ENCODE measurements at regions not wholly inside any gene's neighbourhood (a gene's known extent, or its start where the extent isn't known, plus 50 kb on each side); places are given as distances from the start of the nearest gene placed in this dataset.
"Not testable (repeated sequence)": the region's sequence is repeated elsewhere in the genome, so short reads cannot be mapped to it uniquely, and the experiment has no call there.

DNA sequence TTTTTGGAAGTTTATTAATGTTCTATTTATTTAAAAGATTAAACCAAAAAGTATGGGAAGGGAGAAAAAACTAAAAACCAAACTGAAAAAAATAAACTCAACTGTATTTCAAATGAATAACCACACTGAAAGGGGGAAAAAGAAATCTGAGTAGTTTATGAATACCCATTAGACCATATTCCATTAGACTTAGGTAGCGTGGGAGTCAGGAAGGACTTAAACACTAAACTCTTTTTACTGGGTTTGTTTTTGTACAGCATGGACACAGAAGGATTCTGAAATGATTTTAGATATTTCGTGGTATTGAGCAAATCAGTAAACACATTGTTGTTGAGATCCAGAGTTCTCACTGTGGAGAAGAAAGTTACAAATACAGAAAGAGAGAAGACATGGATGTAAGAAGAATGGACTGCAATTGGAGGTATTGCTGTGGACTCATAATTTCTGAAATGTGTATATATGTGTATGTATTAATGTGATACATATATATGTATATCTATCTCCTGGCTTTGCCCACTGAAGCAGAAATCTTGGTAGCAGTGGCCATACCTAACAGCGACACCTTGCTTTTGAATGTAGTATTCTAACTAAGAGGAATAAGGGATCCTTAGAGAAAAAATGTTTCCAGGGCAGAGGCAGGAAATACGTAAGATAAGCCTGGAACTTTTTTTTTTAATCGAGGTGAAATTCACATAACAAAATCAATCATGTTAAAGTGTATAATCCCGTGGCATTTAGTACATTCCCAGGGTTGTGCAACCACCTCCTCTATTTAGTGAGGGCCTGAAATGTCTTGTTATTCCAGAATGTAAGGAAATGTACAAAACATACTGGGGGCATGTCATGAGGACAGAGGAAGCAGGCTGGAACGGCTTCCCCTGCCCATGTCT lies 228.8 kb downstream of the SMARCA2 start:
- DNase-seq (ENCODE audit: low spot score), result no peak

- no peak for DNase-seq (ENCODE audit: low spot score)
Observed at GRCh38 chr9:2247340-2247739, 232.2 kb downstream of the SMARCA2 start.

DNA sequence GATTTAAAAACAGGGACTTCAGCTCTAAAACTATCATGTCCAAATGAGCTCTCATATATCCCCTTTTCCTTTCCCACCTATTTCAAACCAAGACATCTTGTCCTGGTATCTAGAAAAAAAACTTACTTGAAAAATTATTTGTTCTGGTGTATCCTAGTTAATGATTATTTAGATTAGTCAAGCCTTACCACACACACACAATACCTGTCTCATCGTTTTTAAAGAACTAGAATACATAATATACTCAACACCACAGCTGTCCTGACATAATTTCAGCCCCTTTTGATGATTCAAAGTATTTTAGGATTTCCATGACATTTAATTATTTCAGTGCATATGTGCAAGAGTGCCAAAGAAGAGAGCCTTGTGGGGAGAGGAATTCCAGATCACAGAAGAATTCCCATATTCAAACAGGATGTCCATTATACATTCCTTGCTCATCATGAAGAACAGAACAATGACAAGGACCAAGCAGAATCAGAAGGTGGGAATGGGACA lies 233.7 kb downstream of the SMARCA2 start:
- DNase-seq (ENCODE audit: low spot score), result no peak

GRCh38 chr9:2253636-2254580 lies 238.8 kb downstream of the SMARCA2 start:
- DNase-seq (ENCODE audit: low spot score), result no peak

DNA sequence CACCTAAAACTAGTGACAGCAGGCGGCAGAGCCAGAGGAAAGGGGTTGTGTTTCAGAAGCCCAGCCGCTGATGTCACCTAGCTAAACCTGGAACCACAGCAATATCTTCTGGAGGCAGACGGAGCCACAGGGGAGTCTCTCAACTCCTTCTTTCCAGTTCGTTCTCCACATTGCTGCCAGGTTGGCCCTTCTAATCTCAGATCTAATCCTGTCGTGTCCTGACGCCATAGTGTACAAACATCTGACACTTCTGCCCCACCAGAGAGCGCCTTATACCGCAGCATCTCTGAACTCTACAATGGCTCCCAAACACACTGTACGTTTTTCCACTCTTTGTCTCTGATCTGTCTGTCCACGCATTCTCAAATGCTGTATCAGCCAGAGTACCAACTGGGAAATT lies 240.0 kb downstream of the SMARCA2 start:
- DNase-seq (ENCODE audit: low spot score), result no peak

DNA sequence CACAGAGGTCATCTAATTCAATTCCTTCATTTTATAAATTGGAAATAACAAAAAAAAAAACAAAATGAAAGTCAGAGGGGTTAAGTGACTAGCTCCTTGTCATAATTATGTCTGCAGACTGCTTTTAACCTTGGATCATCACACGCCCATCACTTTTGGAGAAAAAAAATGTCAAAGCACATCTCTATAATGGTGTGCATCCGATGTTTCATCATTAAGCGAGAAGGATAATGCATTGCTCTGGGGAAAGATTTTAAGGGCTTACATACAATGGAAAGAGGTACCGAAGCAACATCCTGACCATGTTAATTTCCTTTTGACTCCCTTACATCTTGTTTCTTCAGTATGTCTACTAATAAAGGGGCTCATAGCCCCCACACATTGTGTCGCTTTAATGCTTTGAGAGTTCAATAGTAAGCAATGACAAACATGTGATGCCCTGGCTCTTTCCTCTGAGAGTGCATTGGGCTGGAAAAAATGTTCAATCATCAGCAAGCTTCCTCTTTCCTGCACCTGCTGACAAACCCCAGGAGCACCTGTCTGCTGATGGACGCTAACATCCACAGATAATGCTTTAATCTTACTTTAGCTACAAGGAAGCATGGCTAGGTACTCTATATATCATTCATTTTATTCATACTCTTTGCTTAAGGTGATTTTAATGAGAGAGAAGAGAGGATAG lies 242.2 kb downstream of the SMARCA2 start:
- DNase-seq (ENCODE audit: low spot score), result no peak

DNA sequence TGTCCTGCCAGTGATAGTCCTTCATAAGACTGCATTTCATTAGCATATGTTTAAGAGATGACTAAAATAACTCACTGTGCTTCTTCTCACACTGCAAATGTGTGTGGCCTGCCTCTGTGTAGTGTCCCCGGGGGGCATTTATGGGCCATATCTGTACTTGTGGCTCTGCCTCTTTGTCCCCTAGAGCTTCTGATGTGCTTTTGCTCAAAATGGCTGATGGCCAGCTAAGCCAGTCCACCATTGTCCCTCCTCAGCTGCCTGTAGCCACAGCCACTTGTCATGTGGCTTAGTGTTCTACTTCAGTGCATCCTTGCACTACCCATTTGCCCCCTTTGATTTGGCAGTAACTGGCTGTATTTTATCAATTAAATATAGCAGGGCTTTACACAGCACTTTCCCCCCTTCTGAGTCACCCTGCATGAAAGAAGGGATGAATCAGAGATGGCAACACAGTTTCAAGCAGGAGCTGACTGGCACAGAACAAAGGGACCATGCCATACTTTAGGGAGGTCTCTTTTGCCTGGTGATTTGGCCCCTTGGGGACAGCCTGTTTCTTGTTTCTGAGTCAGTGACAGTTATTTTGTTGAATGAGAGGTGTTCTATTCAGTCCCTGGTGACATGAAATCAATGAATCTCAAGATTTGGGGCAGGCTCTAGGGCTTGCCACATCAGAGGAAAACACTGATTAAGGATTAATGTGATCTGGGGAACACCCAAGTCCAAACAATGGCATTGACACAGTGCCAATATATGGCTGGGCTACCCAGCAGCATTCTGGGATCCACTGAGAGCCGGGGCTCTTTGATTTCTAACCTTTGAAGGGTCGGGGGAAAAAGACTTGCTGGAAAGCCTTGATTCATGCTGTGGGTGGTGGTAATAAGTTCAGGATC lies 245.5 kb downstream of the SMARCA2 start:
- DNase-seq (ENCODE audit: low spot score), result no peak

DNA sequence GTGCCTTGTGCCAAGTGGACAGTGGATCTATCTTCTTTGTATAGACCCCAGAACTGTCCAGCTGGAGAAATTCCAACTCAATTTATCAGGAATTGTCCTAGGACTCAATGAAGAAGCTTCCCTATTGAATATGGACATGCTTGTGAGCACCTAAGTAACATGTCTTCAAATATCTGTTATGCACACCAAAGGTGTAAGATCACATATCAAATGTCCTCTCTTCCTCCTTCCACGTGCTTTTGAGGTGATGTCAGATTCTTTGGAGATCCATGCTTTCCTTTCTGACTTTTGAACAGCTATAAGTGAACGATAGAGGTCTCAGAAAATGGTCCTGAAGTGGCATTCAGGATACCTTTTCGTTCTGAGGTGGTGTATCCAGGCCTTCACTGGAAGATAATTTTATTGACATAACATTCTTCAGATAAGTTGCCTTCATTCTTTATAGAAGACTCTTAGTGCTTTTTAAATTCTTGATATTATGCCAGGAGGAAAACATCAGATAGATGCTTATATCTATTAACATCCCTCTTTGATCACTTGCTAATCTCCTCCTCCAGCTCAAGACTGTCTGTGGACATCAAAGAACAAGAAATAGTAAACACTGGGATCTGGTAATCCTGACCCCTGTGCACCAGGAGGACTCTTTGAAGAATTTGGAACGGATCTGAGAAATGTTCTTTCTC lies 246.4 kb downstream of the SMARCA2 start:
- no peak for DNase-seq (ENCODE audit: low spot score)

DNA sequence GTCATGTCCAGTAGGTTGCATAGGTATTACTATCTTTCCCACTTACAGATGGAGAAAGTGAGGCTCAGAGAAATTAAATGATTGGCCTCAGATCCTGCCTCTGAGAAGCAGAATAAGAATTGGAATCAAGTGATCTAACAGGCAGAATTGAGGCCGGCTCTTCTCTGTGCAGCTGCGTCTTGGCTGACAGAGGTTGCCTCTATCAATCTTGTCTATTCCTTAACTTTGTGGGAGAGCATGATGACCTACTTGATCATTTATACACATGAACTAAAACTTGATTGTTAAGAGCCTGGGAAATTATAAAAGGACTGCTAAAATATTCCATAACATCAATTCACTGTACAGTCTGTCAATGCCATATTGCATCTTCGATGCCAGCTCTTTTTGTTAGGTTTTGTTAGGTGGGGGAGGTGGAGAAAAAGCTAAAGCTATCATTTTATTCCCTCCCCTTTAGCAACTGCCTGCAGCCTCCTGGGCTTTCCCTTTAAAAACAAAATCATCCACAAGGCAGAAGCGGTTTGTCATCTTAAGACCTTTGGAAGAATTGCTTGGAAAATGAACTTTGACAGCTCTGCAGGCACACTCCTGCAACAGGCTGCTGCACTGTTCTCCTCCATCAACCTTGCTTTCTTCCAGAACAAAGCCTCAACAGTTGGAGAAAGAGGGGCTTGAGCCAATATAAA lies 247.4 kb downstream of the SMARCA2 start:
- no peak for DNase-seq (ENCODE audit: low spot score)

GRCh38 chr9:2263111-2263510 lies 248.0 kb downstream of the SMARCA2 start:
- no peak for DNase-seq (ENCODE audit: low spot score)

DNA sequence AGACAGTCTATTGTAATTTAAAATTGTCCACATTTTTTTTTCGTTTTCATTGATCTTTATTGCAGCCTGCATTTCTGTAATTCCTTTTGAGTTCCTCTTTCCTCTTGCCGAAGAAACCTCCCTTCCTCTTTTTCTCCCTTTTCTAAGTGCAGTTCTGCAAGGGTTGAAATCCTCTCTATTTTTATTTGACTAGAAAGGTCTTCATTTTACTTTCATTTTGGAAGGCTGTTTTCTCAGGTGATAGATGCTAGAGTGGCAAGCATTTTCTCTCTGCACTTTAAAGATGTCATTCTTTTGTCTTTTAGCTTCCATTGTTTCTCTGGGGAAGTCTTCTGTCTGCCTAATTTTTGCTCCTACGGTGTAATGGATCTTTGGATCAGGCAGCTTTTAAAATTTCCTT lies 248.5 kb downstream of the SMARCA2 start:
- peak; percentile 48 for DNase-seq (ENCODE audit: low spot score)

GRCh38 chr9:2264081-2264480 lies 248.9 kb downstream of the SMARCA2 start:
- no peak for DNase-seq (ENCODE audit: low spot score)

GRCh38 chr9:2267181-2267745 lies 252.1 kb downstream of the SMARCA2 start:
- DNase-seq (ENCODE audit: low spot score), result no peak

GRCh38 chr9:2269778-2270177 lies 254.6 kb downstream of the SMARCA2 start:
- no peak for DNase-seq (ENCODE audit: low spot score)

GRCh38 chr9:2270565-2270964 lies 255.4 kb downstream of the SMARCA2 start:
- no peak for DNase-seq (ENCODE audit: low spot score)

DNA sequence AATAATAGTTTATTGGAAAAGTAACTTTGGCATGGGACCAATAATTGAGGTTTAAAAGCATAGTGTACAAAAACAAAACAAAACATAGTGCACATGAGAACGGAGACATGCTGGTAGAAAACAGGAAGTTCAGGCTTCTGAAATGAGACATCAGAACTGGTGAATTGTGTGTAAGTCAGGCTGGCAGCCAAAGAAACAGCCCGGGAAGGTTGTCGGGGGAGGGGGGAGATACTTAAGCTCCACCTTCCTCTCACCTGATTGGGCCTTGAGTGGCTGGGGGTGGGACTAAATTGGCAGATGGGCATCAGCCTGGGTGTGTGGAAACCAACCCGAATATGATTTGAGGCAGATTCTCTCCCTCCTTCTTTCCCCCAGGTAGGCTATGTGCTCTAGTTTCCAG lies 256.3 kb downstream of the SMARCA2 start:
- DNase-seq (ENCODE audit: low spot score), result peak; percentile 56

DNA sequence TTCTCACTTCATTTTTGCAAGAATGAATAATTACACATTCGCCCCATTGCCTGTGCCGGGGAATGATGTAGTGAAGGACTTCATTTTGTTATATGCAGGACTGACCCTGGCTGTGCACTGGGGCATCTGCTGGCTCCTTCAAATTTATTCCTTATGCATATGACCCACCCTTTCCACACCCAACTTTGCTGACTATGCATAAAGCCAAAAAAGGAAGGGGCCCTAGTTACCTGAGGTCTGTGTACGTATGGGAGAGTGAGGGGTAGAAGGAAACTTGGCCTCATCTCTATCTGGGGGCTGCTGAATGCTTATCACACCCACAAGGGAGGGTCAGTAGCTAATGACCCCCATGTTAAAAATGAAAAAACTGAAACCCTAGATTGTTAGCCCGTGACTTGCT lies 259.6 kb downstream of the SMARCA2 start:
- no peak for DNase-seq (ENCODE audit: low spot score)

DNA sequence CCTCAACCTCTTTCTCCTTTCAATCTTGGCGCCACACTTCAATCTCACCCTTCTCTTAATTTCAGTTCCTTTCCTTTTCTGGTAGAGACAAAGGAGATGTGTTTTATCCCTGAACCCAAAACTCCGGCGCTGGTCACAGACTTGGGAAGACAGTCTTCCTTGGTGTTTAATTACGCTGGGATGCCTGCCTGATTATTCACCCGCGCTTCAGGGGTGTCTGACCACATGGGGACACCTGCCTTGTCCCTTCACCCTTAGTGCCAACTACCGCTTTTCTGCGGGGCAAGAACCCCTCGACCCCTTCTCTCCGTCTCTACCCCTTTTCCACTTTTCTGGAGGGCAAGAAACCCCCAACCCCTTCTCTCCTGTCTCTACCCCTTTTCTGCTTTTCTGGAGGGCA lies 261.1 kb downstream of the SMARCA2 start:
- no peak for DNase-seq (ENCODE audit: low spot score)

DNA sequence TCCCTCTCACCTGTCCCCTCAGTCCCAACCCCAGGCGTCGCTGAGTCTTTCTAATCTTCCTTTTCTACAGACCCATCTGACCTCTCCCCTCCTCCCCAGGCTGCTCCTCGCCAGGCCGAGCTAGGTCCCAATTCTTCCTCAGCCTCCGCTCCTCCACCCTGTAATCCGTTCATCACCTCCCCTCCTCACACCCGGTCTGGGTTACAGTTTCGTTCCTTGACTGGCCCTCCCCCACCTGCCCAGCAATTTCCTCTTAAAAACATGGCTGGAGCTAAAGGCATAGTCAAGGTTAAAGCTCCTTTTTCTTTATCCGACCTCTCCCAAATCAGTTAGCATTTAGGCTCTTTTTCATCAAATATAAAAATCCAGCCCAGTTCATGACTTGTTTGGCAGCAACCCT lies 262.0 kb downstream of the SMARCA2 start:
- DNase-seq (ENCODE audit: low spot score), result not testable (repeated sequence)

- not testable (repeated sequence) for DNase-seq (ENCODE audit: low spot score)
Observed at GRCh38 chr9:2277644-2278043, 262.5 kb downstream of the SMARCA2 start.
